KMS-11 (cell line): ENCODE measurements at regions not wholly inside any gene's neighbourhood (a gene's known extent, or its start where the extent isn't known, plus 50 kb on each side); places are given as distances from the start of the nearest gene placed in this dataset.

Experiments
- H2AFZ ChIP-seq: fragments of 200-600 bp; sonication (generic); 2 replicates; pipeline ENCODE4 v1.6.1; 2016; ENCODE audit warnings: antibody characterized with exemption, mixed run types, low read depth
- H3K27ac ChIP-seq: fragments of 200-600 bp; sonication (generic); 2 replicates; pipeline ENCODE4 v1.6.1; 2016; ENCODE audit warnings: mild to moderate bottlenecking, mixed run types
- H3K27me3 ChIP-seq: fragments of 200-600 bp; sonication (generic); 2 replicates; pipeline ENCODE4 v1.6.1; 2017; ENCODE audit warnings: mild to moderate bottlenecking, low read depth, mixed run types, moderate library complexity; ENCODE audit not compliant: insufficient read depth
- H3K36me3 ChIP-seq: fragments of 200-600 bp; sonication (generic); 2 replicates; pipeline ENCODE4 v1.6.1; 2017; ENCODE audit warnings: mild to moderate bottlenecking, mixed run types; ENCODE audit not compliant: insufficient read depth
- H3K4me1 ChIP-seq: fragments of 200-600 bp; sonication (generic); 2 replicates; pipeline ENCODE4 v1.6.1; 2016; ENCODE audit warnings: mild to moderate bottlenecking, low read depth, mixed run types; ENCODE audit not compliant: poor library complexity, severe bottlenecking
- H3K4me2 ChIP-seq: fragments of 200-600 bp; sonication (generic); 2 replicates; pipeline ENCODE4 v1.7.0; 2016; ENCODE audit warnings: mild to moderate bottlenecking, mixed run types
- H3K4me3 ChIP-seq: fragments of 200-600 bp; sonication (generic); IDR thresholded peaks from 2 replicates; pipeline ENCODE4 v1.6.1; 2017; ENCODE audit warnings: low read depth, low read length, mixed read lengths; ENCODE audit not compliant: insufficient read depth
- H3K79me2 ChIP-seq: fragments of 200-600 bp; sonication (generic); 2 replicates; pipeline ENCODE4 v1.6.1; 2016; ENCODE audit warnings: low read depth, mixed run types; ENCODE audit not compliant: insufficient read depth
- H3K9ac ChIP-seq: fragments of 200-600 bp; sonication (generic); 2 replicates; pipeline ENCODE4 v1.6.1; 2016; ENCODE audit warnings: mild to moderate bottlenecking, mixed run types
- H4K20me1 ChIP-seq: fragments of 200-600 bp; sonication (generic); 2 replicates; pipeline ENCODE4 v1.6.1; 2016; ENCODE audit warnings: mild to moderate bottlenecking, mixed run types; ENCODE audit not compliant: insufficient read depth
- CTCF ChIP-seq: fragments of 200-600 bp; sonication (generic); conservative IDR thresholded peaks from 2 replicates; pipeline ENCODE4 v1.6.1; 2017; ENCODE audit warnings: low read depth, mild to moderate bottlenecking, antibody characterized with exemption, low read length, moderate library complexity, mixed read lengths

- Histone ChIP-seq H4K20me1 (no peaks in the 10 kb centered on the region), H3K9ac (no peak overlapping the region), H3K4me1 (no peaks in the 10 kb centered on the region), H2AFZ (no peak overlapping the region), H3K4me3 (no peak overlapping the region), H3K36me3 (no peaks in the 10 kb centered on the region), H3K27ac (no peak overlapping the region), H3K79me2 (no peaks in the 10 kb centered on the region), H3K4me2 (no peak overlapping the region), H3K27me3 (no peaks in the 10 kb centered on the region)
- no peak for TF ChIP-seq CTCF
These were observed 733.8 kb upstream of the ALCAM start for GRCh38 chr3:104632947-104633346.

- no peak overlapping the region for H2AFZ ChIP-seq
- no peak overlapping the region for H3K27ac ChIP-seq
- H3K27me3 ChIP-seq: no peaks in the 10 kb centered on the region
- H3K4me3 ChIP-seq: no peak overlapping the region
- no peaks in the 10 kb centered on the region for H3K79me2 ChIP-seq
- H3K4me2 ChIP-seq: no peak overlapping the region
- H3K4me1 ChIP-seq: no peaks in the 10 kb centered on the region
- H4K20me1 ChIP-seq: no peaks in the 10 kb centered on the region
- H3K9ac ChIP-seq: no peak overlapping the region
- H3K36me3 ChIP-seq: no peaks in the 10 kb centered on the region
- TF ChIP-seq CTCF: no peak
These were observed 730.7 kb upstream of the ALCAM start for GRCh38 chr3:104635872-104636580.

GRCh38 chr3:104642827-104643226 lies 723.9 kb upstream of the ALCAM start:
- TF ChIP-seq CTCF: no peak
- no peaks in the 10 kb centered on the region for H3K36me3 ChIP-seq
- H3K4me2 ChIP-seq: no peak overlapping the region

GRCh38 chr3:104646196-104646595 lies 720.5 kb upstream of the ALCAM start:
- no peaks in the 10 kb centered on the region for H3K4me1 ChIP-seq
- H2AFZ ChIP-seq: no peak overlapping the region
- H3K27me3 ChIP-seq: no peaks in the 10 kb centered on the region
- no peaks in the 10 kb centered on the region for H4K20me1 ChIP-seq
- no peak for TF ChIP-seq CTCF
- H3K9ac ChIP-seq: no peak overlapping the region
- no peak overlapping the region for H3K4me3 ChIP-seq
- H3K4me2 ChIP-seq: no peak overlapping the region
- H3K36me3 ChIP-seq: no peaks in the 10 kb centered on the region
- H3K79me2 ChIP-seq: no peaks in the 10 kb centered on the region
- H3K27ac ChIP-seq: no peak overlapping the region

More at GRCh38 chr3:104642827-104643226, 723.9 kb upstream of the ALCAM start:
- H3K27ac ChIP-seq: no peak overlapping the region
- no peak overlapping the region for H3K9ac ChIP-seq
- no peaks in the 10 kb centered on the region for H3K27me3 ChIP-seq
- no peak overlapping the region for H2AFZ ChIP-seq
- no peaks in the 10 kb centered on the region for H4K20me1 ChIP-seq
- H3K4me3 ChIP-seq: no peak overlapping the region
- H3K79me2 ChIP-seq: no peaks in the 10 kb centered on the region
- no peaks in the 10 kb centered on the region for H3K4me1 ChIP-seq
